GM23338 (cell line): ENCODE measurements at regions not wholly inside any gene's neighbourhood (a gene's known extent, or its start where the extent isn't known, plus 50 kb on each side); places are given as distances from the start of the nearest gene placed in this dataset.

Source experiments
- ETS1 ChIP-seq: IDR thresholded peaks from 2 replicates; pipeline ENCODE4 v1.6.1; 2016; ENCODE audit warnings: antibody characterized with exemption
- EZH2 ChIP-seq: fragments of 200-600 bp; sonication (generic); IDR thresholded peaks from one replicate; pipeline ENCODE4 v1.8.0; 2017; ENCODE audit warnings: antibody characterized with exemption, mild to moderate bottlenecking, low read depth; ENCODE audit not compliant: unreplicated experiment
- EZH2phosphoT487 ChIP-seq: fragments of 200-600 bp; sonication (generic); IDR thresholded peaks from one replicate; pipeline ENCODE4 v1.8.1; 2018; ENCODE audit warnings: antibody characterized with exemption; ENCODE audit not compliant: unreplicated experiment
- POLR2AphosphoS5 ChIP-seq: IDR thresholded peaks from 2 replicates; pipeline ENCODE4 v1.6.1; 2016; ENCODE audit warnings: antibody characterized with exemption, low read depth
- TF ChIP-seq, protein P1 (sequence below): fragments of 250-450 bp; sonication (Bioruptor Pico); IDR thresholded peaks from 2 replicates; pipeline ENCODE4 v1.5.0; 2020; ENCODE audit warnings: mild to moderate bottlenecking, moderate library complexity

- TF ChIP-seq EZH2 (no peak), ETS1 (no peak), EZH2phosphoT487 (no peak), POLR2AphosphoS5 (no peak)
- TF ChIP-seq, protein P1, sequence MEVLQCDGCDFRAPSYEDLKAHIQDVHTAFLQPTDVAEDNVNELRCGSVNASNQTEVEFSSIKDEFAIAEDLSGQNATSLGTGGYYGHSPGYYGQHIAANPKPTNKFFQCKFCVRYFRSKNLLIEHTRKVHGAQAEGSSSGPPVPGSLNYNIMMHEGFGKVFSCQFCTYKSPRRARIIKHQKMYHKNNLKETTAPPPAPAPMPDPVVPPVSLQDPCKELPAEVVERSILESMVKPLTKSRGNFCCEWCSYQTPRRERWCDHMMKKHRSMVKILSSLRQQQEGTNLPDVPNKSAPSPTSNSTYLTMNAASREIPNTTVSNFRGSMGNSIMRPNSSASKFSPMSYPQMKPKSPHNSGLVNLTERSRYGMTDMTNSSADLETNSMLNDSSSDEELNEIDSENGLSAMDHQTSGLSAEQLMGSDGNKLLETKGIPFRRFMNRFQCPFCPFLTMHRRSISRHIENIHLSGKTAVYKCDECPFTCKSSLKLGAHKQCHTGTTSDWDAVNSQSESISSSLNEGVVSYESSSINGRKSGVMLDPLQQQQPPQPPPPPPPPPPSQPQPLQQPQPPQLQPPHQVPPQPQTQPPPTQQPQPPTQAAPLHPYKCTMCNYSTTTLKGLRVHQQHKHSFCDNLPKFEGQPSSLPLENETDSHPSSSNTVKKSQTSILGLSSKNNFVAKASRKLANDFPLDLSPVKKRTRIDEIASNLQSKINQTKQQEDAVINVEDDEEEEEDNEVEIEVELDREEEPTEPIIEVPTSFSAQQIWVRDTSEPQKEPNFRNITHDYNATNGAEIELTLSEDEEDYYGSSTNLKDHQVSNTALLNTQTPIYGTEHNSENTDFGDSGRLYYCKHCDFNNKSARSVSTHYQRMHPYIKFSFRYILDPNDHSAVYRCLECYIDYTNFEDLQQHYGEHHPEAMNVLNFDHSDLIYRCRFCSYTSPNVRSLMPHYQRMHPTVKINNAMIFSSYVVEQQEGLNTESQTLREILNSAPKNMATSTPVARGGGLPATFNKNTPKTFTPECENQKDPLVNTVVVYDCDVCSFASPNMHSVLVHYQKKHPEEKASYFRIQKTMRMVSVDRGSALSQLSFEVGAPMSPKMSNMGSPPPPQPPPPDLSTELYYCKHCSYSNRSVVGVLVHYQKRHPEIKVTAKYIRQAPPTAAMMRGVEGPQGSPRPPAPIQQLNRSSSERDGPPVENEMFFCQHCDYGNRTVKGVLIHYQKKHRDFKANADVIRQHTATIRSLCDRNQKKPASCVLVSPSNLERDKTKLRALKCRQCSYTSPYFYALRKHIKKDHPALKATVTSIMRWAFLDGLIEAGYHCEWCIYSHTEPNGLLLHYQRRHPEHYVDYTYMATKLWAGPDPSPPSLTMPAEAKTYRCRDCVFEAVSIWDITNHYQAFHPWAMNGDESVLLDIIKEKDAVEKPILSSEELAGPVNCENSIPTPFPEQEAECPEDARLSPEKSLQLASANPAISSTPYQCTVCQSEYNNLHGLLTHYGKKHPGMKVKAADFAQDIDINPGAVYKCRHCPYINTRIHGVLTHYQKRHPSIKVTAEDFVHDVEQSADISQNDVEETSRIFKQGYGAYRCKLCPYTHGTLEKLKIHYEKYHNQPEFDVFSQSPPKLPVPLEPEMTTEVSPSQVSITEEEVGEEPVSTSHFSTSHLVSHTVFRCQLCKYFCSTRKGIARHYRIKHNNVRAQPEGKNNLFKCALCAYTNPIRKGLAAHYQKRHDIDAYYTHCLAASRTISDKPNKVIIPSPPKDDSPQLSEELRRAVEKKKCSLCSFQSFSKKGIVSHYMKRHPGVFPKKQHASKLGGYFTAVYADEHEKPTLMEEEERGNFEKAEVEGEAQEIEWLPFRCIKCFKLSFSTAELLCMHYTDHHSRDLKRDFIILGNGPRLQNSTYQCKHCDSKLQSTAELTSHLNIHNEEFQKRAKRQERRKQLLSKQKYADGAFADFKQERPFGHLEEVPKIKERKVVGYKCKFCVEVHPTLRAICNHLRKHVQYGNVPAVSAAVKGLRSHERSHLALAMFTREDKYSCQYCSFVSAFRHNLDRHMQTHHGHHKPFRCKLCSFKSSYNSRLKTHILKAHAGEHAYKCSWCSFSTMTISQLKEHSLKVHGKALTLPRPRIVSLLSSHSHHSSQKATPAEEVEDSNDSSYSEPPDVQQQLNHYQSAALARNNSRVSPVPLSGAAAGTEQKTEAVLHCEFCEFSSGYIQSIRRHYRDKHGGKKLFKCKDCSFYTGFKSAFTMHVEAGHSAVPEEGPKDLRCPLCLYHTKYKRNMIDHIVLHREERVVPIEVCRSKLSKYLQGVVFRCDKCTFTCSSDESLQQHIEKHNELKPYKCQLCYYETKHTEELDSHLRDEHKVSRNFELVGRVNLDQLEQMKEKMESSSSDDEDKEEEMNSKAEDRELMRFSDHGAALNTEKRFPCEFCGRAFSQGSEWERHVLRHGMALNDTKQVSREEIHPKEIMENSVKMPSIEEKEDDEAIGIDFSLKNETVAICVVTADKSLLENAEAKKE (CRISPR knock-in tag): no peak
These were observed 286.4 kb downstream of the NXPE2 start for GRCh38 chr11:114964676-114965214.
